ENCODE measurements at regions not wholly inside any gene's neighbourhood (a gene's known extent, or its start where the extent isn't known, plus 50 kb on each side); places are given as distances from the start of the nearest gene placed in this dataset.
A peak's percentile ranks its signal among the peaks of the same experiment; 100 is the strongest.

DNA sequence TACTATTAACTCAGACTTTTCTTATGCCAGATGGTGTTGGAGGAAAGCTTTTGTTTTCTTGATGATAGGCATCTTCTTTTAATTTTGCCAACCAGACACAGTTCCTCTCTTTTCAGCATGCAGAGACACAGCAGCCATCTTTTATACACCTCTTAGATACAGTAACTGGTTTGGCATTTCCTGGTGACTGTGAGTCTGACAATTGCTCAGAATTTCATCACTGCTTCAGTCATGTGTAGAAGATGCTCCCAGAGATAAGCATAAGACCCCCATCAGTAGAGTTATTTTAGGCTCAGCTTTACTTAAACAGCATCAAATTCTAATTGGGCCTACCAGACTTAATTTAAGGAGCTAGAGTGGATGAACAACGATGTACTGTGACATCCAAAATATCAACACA is 779.0 kb downstream of the SQOR start:
- TF ChIP-seq JUND (IDR thresholded peaks at IDR 0.05), result no peak
- TF ChIP-seq RXRA (IDR thresholded peaks at IDR 0.05), result no peak
- TF ChIP-seq, protein P1, sequence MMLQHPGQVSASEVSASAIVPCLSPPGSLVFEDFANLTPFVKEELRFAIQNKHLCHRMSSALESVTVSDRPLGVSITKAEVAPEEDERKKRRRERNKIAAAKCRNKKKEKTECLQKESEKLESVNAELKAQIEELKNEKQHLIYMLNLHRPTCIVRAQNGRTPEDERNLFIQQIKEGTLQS (IDR thresholded peaks at IDR 0.05), result no peak
- no peak for TF ChIP-seq TAF1 (conservative IDR thresholded peaks at IDR 0.05)
- TF ChIP-seq FOXA1 (IDR thresholded peaks at IDR 0.05), result no peak
- TF ChIP-seq, protein P2, sequence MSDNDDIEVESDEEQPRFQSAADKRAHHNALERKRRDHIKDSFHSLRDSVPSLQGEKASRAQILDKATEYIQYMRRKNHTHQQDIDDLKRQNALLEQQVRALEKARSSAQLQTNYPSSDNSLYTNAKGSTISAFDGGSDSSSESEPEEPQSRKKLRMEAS (IDR thresholded peaks at IDR 0.05), result no peak
- no peak for TF ChIP-seq RAD21 (IDR thresholded peaks at IDR 0.05)
- TF ChIP-seq NR2F2 (IDR thresholded peaks at IDR 0.05), result no peak
- no peak for TF ChIP-seq GABPA (IDR thresholded peaks at IDR 0.05 in 1 of 2, conservative IDR thresholded peaks at IDR 0.05 in 1 of 2)
- no peak for TF ChIP-seq SP1 (IDR thresholded peaks at IDR 0.05)
- no peak for TF ChIP-seq FOXA2 (IDR thresholded peaks at IDR 0.05)
- TF ChIP-seq, protein P3, sequence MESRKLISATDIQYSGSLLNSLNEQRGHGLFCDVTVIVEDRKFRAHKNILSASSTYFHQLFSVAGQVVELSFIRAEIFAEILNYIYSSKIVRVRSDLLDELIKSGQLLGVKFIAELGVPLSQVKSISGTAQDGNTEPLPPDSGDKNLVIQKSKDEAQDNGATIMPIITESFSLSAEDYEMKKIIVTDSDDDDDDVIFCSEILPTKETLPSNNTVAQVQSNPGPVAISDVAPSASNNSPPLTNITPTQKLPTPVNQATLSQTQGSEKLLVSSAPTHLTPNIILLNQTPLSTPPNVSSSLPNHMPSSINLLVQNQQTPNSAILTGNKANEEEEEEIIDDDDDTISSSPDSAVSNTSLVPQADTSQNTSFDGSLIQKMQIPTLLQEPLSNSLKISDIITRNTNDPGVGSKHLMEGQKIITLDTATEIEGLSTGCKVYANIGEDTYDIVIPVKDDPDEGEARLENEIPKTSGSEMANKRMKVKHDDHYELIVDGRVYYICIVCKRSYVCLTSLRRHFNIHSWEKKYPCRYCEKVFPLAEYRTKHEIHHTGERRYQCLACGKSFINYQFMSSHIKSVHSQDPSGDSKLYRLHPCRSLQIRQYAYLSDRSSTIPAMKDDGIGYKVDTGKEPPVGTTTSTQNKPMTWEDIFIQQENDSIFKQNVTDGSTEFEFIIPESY (IDR thresholded peaks at IDR 0.05), result no peak
- no peak for TF ChIP-seq EGR1 (IDR thresholded peaks at IDR 0.05; ENCODE audit: low read depth in 2 of 2)
- no peak for TF ChIP-seq HNF4A (conservative IDR thresholded peaks at IDR 0.05)
- TF ChIP-seq, protein P4, sequence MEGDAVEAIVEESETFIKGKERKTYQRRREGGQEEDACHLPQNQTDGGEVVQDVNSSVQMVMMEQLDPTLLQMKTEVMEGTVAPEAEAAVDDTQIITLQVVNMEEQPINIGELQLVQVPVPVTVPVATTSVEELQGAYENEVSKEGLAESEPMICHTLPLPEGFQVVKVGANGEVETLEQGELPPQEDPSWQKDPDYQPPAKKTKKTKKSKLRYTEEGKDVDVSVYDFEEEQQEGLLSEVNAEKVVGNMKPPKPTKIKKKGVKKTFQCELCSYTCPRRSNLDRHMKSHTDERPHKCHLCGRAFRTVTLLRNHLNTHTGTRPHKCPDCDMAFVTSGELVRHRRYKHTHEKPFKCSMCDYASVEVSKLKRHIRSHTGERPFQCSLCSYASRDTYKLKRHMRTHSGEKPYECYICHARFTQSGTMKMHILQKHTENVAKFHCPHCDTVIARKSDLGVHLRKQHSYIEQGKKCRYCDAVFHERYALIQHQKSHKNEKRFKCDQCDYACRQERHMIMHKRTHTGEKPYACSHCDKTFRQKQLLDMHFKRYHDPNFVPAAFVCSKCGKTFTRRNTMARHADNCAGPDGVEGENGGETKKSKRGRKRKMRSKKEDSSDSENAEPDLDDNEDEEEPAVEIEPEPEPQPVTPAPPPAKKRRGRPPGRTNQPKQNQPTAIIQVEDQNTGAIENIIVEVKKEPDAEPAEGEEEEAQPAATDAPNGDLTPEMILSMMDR (IDR thresholded peaks at IDR 0.05; ENCODE audit: low read depth, low read length, missing input control), result no peak
- TF ChIP-seq HNF4G (IDR thresholded peaks at IDR 0.05), result no peak
- TF ChIP-seq YY1 (IDR thresholded peaks at IDR 0.05), result no peak
- no peaks in the 10 kb centered on the region for H3K9me3 ChIP-seq (ENCODE audit: control insufficient read depth in 4 of 4, low read length in 3 of 4)
- H3K9ac ChIP-seq (ENCODE audit: low read depth in 1 of 2, low read length in 2 of 2), result no peak overlapping the region
- no peaks in the 10 kb centered on the region for H3K36me3 ChIP-seq (ENCODE audit: control insufficient read depth in 4 of 4, insufficient read depth in 3 of 4, low read depth in 1 of 4, low read length in 3 of 4)
- H3K4me1 ChIP-seq (ENCODE audit: control insufficient read depth in 4 of 4, insufficient read depth in 4 of 4, low read length in 3 of 4), result no peaks in the 10 kb centered on the region
- DNase-seq (ENCODE audit: low spot score), result no peak
- no peaks in the 10 kb centered on the region for H3K27me3 ChIP-seq (ENCODE audit: control insufficient read depth in 4 of 4, insufficient read depth in 4 of 4, low read length in 3 of 4)
- 93% methylated on average over 1 of the region's 1 CpG for WGBS
- H3K27ac ChIP-seq (ENCODE audit: low read depth in 1 of 2, low read length in 2 of 2), result no peak overlapping the region
- no peak overlapping the region for H3K4me3 ChIP-seq (ENCODE audit: low read depth in 1 of 3, low read length in 3 of 3)

DNA sequence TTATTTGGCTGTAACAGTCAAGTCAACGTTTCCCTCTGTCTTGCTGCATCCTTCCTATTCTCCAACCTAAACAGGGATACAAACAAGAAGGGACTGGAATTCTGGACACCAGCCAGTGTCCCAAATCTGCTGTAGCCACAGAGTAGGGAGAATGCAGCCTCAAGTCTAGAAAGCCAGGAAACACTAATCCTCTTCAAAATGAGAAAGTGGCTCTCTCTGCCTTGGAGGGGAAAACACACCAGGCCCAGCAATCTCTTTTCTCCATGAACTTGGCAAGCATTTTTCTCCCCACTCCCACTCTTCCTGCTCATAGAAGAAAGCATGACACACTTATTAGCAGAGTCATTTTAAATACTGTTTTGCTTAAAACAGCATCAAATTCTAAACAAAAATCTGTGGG is 781.7 kb downstream of the SQOR start:
- Histone ChIP-seq H3K9ac (ENCODE audit: low read depth in 1 of 2, low read length in 2 of 2) (no peak overlapping the region), H3K36me3 (ENCODE audit: control insufficient read depth in 4 of 4, insufficient read depth in 3 of 4, low read depth in 1 of 4, low read length in 3 of 4) (no peaks in the 10 kb centered on the region), H3K4me1 (ENCODE audit: control insufficient read depth in 4 of 4, insufficient read depth in 4 of 4, low read length in 3 of 4) (no peaks in the 10 kb centered on the region), H3K9me3 (ENCODE audit: control insufficient read depth in 4 of 4, low read length in 3 of 4) (no peaks in the 10 kb centered on the region), H3K27ac (ENCODE audit: low read depth in 1 of 2, low read length in 2 of 2) (no peak overlapping the region), H3K27me3 (ENCODE audit: control insufficient read depth in 4 of 4, insufficient read depth in 4 of 4, low read length in 3 of 4) (peaks cover 0 to 2% (median 0%) of the 10 kb centered on the region in 4 donors), H3K4me3 (ENCODE audit: low read depth in 1 of 3, low read length in 3 of 3) (no peak overlapping the region)
- 40% methylated on average over 1 of the region's 1 CpG for WGBS
- TF ChIP-seq, protein P4 (IDR thresholded peaks at IDR 0.05; ENCODE audit: low read depth, low read length, missing input control), result no peak
- peak in 1 of 2 donors; percentile 13 for TF ChIP-seq RAD21 (IDR thresholded peaks at IDR 0.05)
- DNase-seq (ENCODE audit: low spot score), result no peak
